Erythroblast (primary cell): ENCODE measurements at regions not wholly inside any gene's neighbourhood (a gene's known extent, or its start where the extent isn't known, plus 50 kb on each side); places are given as distances from the start of the nearest gene placed in this dataset.

Source experiments
- GATA1 ChIP-seq: IDR thresholded peaks from 2 replicates; pipeline ENCODE4 v1.6.1; 2011; ENCODE audit warnings: low read depth, mild to moderate bottlenecking, control low read depth, low read length, moderate library complexity
- POLR2A ChIP-seq: IDR thresholded peaks from 2 replicates; pipeline ENCODE4 v1.6.1; 2011; ENCODE audit warnings: mild to moderate bottlenecking, low read length

GRCh38 chr2:64371727-64372126, 82.2 kb upstream of the LGALSL start:
- no peak for TF ChIP-seq POLR2A
- TF ChIP-seq GATA1, result no peak
